HepG2 (cell line): ENCODE measurements at regions not wholly inside any gene's neighbourhood (a gene's known extent, or its start where the extent isn't known, plus 50 kb on each side); places are given as distances from the start of the nearest gene placed in this dataset.
"Not testable (repeated sequence)": the region's sequence is repeated elsewhere in the genome, so short reads cannot be mapped to it uniquely, and the experiment has no call there.

Source experiments
- ATAC-seq: fragments of 200-7000 bp; cut with Tn5 transposase; 3 replicates; pipeline ENCODE4 v1.9.1; 2020; ENCODE audit warnings: mild to moderate bottlenecking, moderate library complexity
- BruUV-seq: library from RNA; stranded (reverse); fragments of 400-500 nt; replicated peaks from 2 replicates; lab custom pipeline; 2021; lab: Mats Ljungman, UMichigan
- CTCF ChIA-PET: fragments of 300-600 bp; formaldehyde crosslinking; extraction: SDS; loops from one replicate; lab custom pipeline; 2021; ENCODE audit warnings: low total read pairs, inconsistent platforms, low intra/inter-chr PET ratio; lab: Yijun Ruan, JAX
- POLR2A ChIA-PET: fragments of 350-600 bp; sonication (Branson Sonifier 250); formaldehyde crosslinking; loops from one replicate; lab custom pipeline; 2020; ENCODE audit warnings: antibody characterized with exemption, inconsistent platforms; lab: Yijun Ruan, JAX
- DNase-seq: peaks from one replicate; pipeline ENCODE4 v3.0.0-alpha.2; 2015; ENCODE audit warnings: low spot score
- FAIRE-seq: peaks from 3 replicates; lab custom pipeline; 2011; peaks lifted over from hg19 to GRCh38; lab: Jason Lieb, UNC
- H2AFZ ChIP-seq: one replicate; pipeline ENCODE4 v1.6.1; 2011; ENCODE audit warnings: low read length, inconsistent platforms
- H3K27ac ChIP-seq: fragments of 300-600 bp; 3 replicates; pipeline ENCODE4 v1.8.0; 2011; ENCODE audit warnings: mixed run types, mild to moderate bottlenecking, mixed read lengths, low read length, inconsistent platforms; ENCODE audit not compliant: insufficient read depth; ENCODE audit errors: extremely low read length
- H3K27me3 ChIP-seq, 2 experiments: fragments of 200-600 bp in 1 of 2; 2 replicates in 1 of 2; 3 replicates in 1 of 2; pipeline versions ENCODE4 v1.6.0 to v1.8.0; 2011; ENCODE audit warnings: low read length in 2 of 2, mild to moderate bottlenecking in 2 of 2, moderate library complexity in 2 of 2, inconsistent platforms in 1 of 2; ENCODE audit not compliant: insufficient read depth in 2 of 2, control insufficient read depth in 1 of 2
- H3K36me3 ChIP-seq, 2 experiments: fragments of 200-600 bp in 1 of 2; replicated peaks in 1 of 2; 2 replicates in 1 of 2; 3 replicates in 1 of 2; pipeline versions ENCODE4 v1.5.1 to v1.8.0; 2011; ENCODE audit warnings: low read length in 2 of 2, inconsistent platforms in 1 of 2; ENCODE audit not compliant: insufficient read depth in 2 of 2, control insufficient read depth in 1 of 2
- H3K4me1 ChIP-seq: 2 replicates; pipeline ENCODE4 v1.5.1; 2012; ENCODE audit warnings: low read length, inconsistent platforms; ENCODE audit not compliant: insufficient read depth
- H3K4me2 ChIP-seq: 2 replicates; pipeline ENCODE4 v1.6.0; 2011; ENCODE audit warnings: low read depth, low read length, inconsistent platforms
- H3K4me3 ChIP-seq, 3 experiments: fragments of 200-600 bp in 1 of 3; sonication (generic), shearing (Covaris generic) in 1 of 3; replicated peaks in 1 of 3; 2 replicates each; pipeline ENCODE4 v1.5.1; 2011 to 2016; ENCODE audit warnings: low read length in 3 of 3, inconsistent platforms in 2 of 3, low read depth in 2 of 3, mild to moderate bottlenecking in 2 of 3, control low read depth in 1 of 3, mixed read lengths in 1 of 3; ENCODE audit not compliant: insufficient read depth in 1 of 3
- H3K79me2 ChIP-seq: one replicate; pipeline ENCODE4 v1.6.1; 2011; ENCODE audit warnings: low read length, inconsistent platforms; ENCODE audit not compliant: insufficient read depth
- H3K9ac ChIP-seq: 2 replicates; pipeline ENCODE4 v1.6.0; 2011; ENCODE audit warnings: mild to moderate bottlenecking, low read depth, low read length, inconsistent platforms; ENCODE audit not compliant: insufficient read depth
- H3K9me3 ChIP-seq: 2 replicates; pipeline ENCODE4 v1.5.1; 2012; ENCODE audit warnings: mild to moderate bottlenecking, low read length
- H4K20me1 ChIP-seq: 2 replicates; pipeline ENCODE4 v1.6.0; 2011; ENCODE audit warnings: inconsistent platforms, mild to moderate bottlenecking, low read length, moderate library complexity; ENCODE audit not compliant: insufficient read depth
- ZNF652 ChIP-seq: IDR thresholded peaks from 2 replicates; pipeline ENCODE4 v1.6.1; 2016; ENCODE audit warnings: low read depth, borderline replicate concordance
- WGBS: methylation state at CpG from one replicate; pipeline ENCODE4 v1.1.6; 2017; ENCODE audit warnings: low lambda C conversion rate; 5-methylcytosine and 5-hydroxymethylcytosine counted together
- in situ Hi-C: cut with HindIII; loops from 2 replicates; pipeline ENCODE4 v1.10.0; 2017; ENCODE audit warnings: low pct_unique_long_range_greater_than_20kb; ENCODE audit not compliant: extremely low pct_ligation_motif_present
- intact Hi-C: fragments of 100-400 bp; cut with micrococcal nuclease; formaldehyde crosslinking; loops from one replicate; pipeline ENCODE4 v1.10.0; 2022; ENCODE audit not compliant: unreplicated experiment

DNA sequence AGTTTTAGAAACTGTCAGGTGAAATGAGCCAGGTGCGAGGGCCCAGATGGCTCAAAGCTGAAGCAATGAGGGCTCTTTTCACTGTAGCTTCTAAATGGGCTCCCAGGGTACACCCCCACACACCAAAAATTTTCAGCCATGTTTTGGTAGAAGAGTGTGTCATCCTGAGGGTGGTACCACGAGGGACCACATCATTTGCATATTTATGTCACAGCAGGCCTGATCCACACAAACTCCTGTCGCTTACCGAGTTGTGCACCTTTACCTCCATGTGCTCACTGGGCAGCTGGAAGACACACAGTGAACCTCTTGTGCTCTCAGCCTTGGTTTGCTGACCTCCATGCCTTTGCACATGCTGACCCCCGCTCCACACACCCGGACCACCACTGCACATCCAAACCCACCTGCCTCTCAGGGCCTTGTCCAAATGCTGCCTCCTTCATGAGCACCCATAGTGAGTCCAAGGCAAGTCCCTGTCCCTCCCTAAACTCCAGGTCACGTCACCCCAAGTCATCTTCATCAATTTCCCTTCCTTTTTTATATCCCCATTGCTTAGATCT lies 352.2 kb downstream of the BCL2L11 start:
- H3K9ac ChIP-seq, CTCF ChIA-PET, H3K27ac ChIP-seq, H3K4me1 ChIP-seq, H3K36me3 ChIP-seq, ATAC-seq, in situ Hi-C loops, intact Hi-C loops, H4K20me1 ChIP-seq, H3K27me3 ChIP-seq, H3K4me2 ChIP-seq, BruUV-seq, DNase-seq, POLR2A ChIA-PET, H3K9me3 ChIP-seq, H2AFZ ChIP-seq, H3K4me3 ChIP-seq, FAIRE-seq: not testable (repeated sequence)
- peaks cover 27% of the 10 kb centered on the region for H3K79me2 ChIP-seq
- WGBS = 97% methylated on average over 7 of the region's 7 CpGs

DNA sequence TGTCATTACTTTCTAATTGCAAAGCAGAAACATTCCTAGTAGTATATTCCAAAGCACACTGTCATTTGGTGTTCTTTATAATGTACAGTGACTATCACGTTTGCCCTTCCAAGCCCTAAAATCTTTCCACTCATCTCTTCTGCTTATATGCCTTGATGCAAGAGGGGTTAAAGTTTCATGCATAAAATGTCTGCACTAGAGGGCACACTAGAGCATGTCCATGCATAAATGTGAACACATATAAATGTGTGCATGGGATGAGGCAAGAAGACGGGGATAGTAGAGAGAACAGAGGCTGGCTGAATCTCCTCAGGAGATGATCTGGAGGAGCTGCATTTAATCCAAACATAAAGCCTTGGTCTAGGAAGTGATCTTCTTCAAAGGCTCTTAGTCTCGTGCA lies 352.8 kb downstream of the BCL2L11 start:
- peak; percentile 81 for ATAC-seq
- TF ChIP-seq ZNF652 (CRISPR knock-in tag) = 0 out of 2 replicates have a peak, but pooled peaks have one; percentile 50
- H3K4me3 ChIP-seq, H3K9me3 ChIP-seq, BruUV-seq, in situ Hi-C loops, H3K4me1 ChIP-seq, H3K4me2 ChIP-seq, H3K27ac ChIP-seq, H2AFZ ChIP-seq, intact Hi-C loops, CTCF ChIA-PET, H3K9ac ChIP-seq, H3K27me3 ChIP-seq, POLR2A ChIA-PET, H3K36me3 ChIP-seq, H4K20me1 ChIP-seq, DNase-seq: not testable (repeated sequence)
- peak; percentile 68 for FAIRE-seq
- peaks cover 26% of the 10 kb centered on the region for H3K79me2 ChIP-seq
- WGBS = 87% methylated on average over 3 of the region's 3 CpGs

DNA sequence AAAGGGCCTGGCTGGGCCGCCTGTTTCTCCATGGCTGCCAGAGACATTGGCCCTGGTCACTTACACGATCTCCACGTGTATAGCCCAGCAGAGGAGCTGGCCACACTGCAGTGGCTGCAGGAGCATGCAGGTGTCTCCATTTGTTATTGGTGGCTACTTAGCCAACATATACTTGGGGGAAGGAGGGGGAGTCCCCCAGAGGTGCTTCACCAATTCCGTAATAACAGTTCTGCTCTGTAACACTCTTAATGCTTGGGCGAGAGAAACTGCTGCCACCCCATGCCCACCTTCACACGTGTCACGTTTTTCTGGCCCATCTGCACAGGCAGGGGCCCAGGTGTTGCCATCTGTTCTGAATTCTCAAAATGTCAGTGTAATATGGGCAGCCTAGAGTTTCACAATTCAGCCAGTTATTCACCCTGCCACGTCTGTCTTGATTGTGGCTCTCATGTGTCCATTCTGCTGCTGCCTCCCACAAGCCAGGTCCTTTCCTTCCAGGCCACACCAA lies 353.5 kb downstream of the BCL2L11 start:
- intact Hi-C loops, H3K4me1 ChIP-seq, H3K4me3 ChIP-seq, H3K27ac ChIP-seq, H4K20me1 ChIP-seq, DNase-seq, POLR2A ChIA-PET, H3K27me3 ChIP-seq, ATAC-seq, FAIRE-seq, H3K36me3 ChIP-seq, H3K9ac ChIP-seq, BruUV-seq, in situ Hi-C loops, H3K4me2 ChIP-seq, H2AFZ ChIP-seq, CTCF ChIA-PET, H3K9me3 ChIP-seq: not testable (repeated sequence)
- 100% methylated on average over 3 of the region's 8 CpGs for WGBS
- peaks cover 29% of the 10 kb centered on the region for H3K79me2 ChIP-seq

DNA sequence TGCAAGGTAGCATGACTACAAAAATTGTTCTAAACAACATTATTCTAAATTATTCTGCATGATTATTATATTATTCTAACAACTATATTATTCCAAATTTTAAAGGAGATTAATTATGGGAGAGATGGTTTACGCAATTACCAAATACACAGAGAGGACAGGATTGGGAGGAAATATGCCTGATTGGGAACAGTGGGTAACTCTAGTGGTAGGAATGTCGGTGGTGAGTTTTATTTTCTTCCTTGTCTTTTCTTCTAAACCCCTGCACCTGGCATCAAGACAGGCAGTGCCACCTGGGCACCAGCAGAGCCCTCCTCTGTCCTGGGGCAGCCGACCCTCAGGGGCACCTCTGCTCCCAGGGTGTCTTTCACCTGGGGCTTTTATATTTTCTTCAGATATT lies 357.6 kb downstream of the BCL2L11 start:
- H3K36me3 ChIP-seq, BruUV-seq, H4K20me1 ChIP-seq, CTCF ChIA-PET, H3K27ac ChIP-seq, POLR2A ChIA-PET, H3K9ac ChIP-seq, DNase-seq, FAIRE-seq, H3K9me3 ChIP-seq, H3K4me3 ChIP-seq, ATAC-seq, H3K4me2 ChIP-seq, H2AFZ ChIP-seq, intact Hi-C loops, H3K27me3 ChIP-seq, H3K4me1 ChIP-seq: not testable (repeated sequence)
- 88% methylated on average over 3 of the region's 3 CpGs for WGBS
- in situ Hi-C loops = loop anchor here (25.0 kb wide), 1 partner anchor 184 kb away; no protein-coding TSS in a partner anchor
- H3K79me2 ChIP-seq = peaks cover 33% of the 10 kb centered on the region
